GM23248 (cell line): ENCODE measurements at regions not wholly inside any gene's neighbourhood (a gene's known extent, or its start where the extent isn't known, plus 50 kb on each side); places are given as distances from the start of the nearest gene placed in this dataset.
A peak's percentile ranks its signal among the peaks of the same experiment; 100 is the strongest.

Experiments used
- DNase-seq: peaks from one replicate; pipeline ENCODE4 v3.0.0-alpha.2; 2015
- H2AFZ ChIP-seq: fragments of 200-600 bp; sonication (generic); 2 replicates; pipeline ENCODE4 v1.6.1; 2016; ENCODE audit warnings: antibody characterized with exemption
- H3F3A ChIP-seq: fragments of 200-600 bp; sonication (generic); 2 replicates; pipeline ENCODE4 v1.6.1; 2016; ENCODE audit warnings: mild to moderate bottlenecking, antibody characterized with exemption, mixed run types; ENCODE audit not compliant: insufficient read depth
- H3K27ac ChIP-seq: fragments of 200-600 bp; sonication (generic); 2 replicates; pipeline ENCODE4 v1.5.1; 2016; ENCODE audit warnings: mild to moderate bottlenecking
- H3K27me3 ChIP-seq: fragments of 200-600 bp; sonication (generic); replicated peaks from 2 replicates; pipeline ENCODE4 v1.6.1; 2016; ENCODE audit warnings: mild to moderate bottlenecking; ENCODE audit not compliant: insufficient read depth
- H3K36me3 ChIP-seq: fragments of 200-600 bp; sonication (generic); 2 replicates; pipeline ENCODE4 v1.6.1; 2016; ENCODE audit warnings: low read depth, mild to moderate bottlenecking
- H3K4me1 ChIP-seq: fragments of 200-600 bp; sonication (generic); 2 replicates; pipeline ENCODE4 v1.6.1; 2016; ENCODE audit warnings: mild to moderate bottlenecking; ENCODE audit not compliant: insufficient read depth
- H3K4me2 ChIP-seq: fragments of 200-600 bp; sonication (generic); one replicate; pipeline ENCODE4 v1.6.1; 2016; ENCODE audit warnings: mild to moderate bottlenecking; ENCODE audit not compliant: unreplicated experiment
- H3K4me3 ChIP-seq: fragments of 200-600 bp; sonication (generic); 2 replicates; pipeline ENCODE4 v1.5.1; 2016; ENCODE audit warnings: mild to moderate bottlenecking
- H3K79me2 ChIP-seq: fragments of 200-600 bp; sonication (generic); 2 replicates; pipeline ENCODE4 v1.6.1; 2016; ENCODE audit warnings: mild to moderate bottlenecking; ENCODE audit not compliant: insufficient read depth
- H3K9ac ChIP-seq: fragments of 200-600 bp; sonication (generic); 2 replicates; pipeline ENCODE4 v1.6.1; 2016; ENCODE audit warnings: mild to moderate bottlenecking
- H3K9me2 ChIP-seq: fragments of 200-600 bp; sonication (generic); 2 replicates; pipeline ENCODE4 v1.6.1; 2016; ENCODE audit warnings: mixed run types, mild to moderate bottlenecking, moderate library complexity; ENCODE audit not compliant: insufficient read depth
- H3K9me3 ChIP-seq: fragments of 200-600 bp; sonication (generic); one replicate; pipeline ENCODE4 v1.6.1; 2017; ENCODE audit warnings: low read depth
- H4K20me1 ChIP-seq: fragments of 200-600 bp; sonication (generic); 2 replicates; pipeline ENCODE4 v1.6.0; 2016; ENCODE audit not compliant: insufficient read depth
- EZH2 ChIP-seq: fragments of 200-600 bp; sonication (generic); IDR thresholded peaks from 2 replicates; pipeline ENCODE4 v1.6.1; 2018; ENCODE audit warnings: antibody characterized with exemption, mild to moderate bottlenecking; ENCODE audit not compliant: insufficient read depth, poor library complexity, severe bottlenecking
- EZH2phosphoT487 ChIP-seq: fragments of 200-600 bp; sonication (generic); IDR thresholded peaks from 2 replicates; pipeline ENCODE4 v1.6.1; 2018; ENCODE audit warnings: antibody characterized with exemption, moderate library complexity, mild to moderate bottlenecking, low read depth; ENCODE audit not compliant: insufficient read depth
- WGBS, 2 experiments: methylation state at CpG; one replicate each; pipeline ENCODE4 v1.1.6; 2015 to 2017; ENCODE audit warnings: low lambda C conversion rate in 2 of 2, low coverage in 1 of 2; ENCODE audit errors: missing lambda C conversion rate in 2 of 2; 5-methylcytosine and 5-hydroxymethylcytosine counted together
- in situ Hi-C: fragments of 300-500 bp; cut with MboI; formaldehyde crosslinking; loops from 2 replicates; pipeline ENCODE4 v1.15.0; 2020

- H3K79me2 ChIP-seq = no peaks in the 10 kb centered on the region
- no peaks in the 10 kb centered on the region for H3K9me2 ChIP-seq
- no peaks in the 10 kb centered on the region for H4K20me1 ChIP-seq
- no peak overlapping the region for H3K27ac ChIP-seq
- H3K4me3 ChIP-seq = no peak overlapping the region
- 49 to 53% methylated on average over 4 of the region's 4 CpGs for WGBS, 2 experiments
- in situ Hi-C loops = no loop called here
- peak; percentile 86 for DNase-seq
- H3F3A ChIP-seq = 0 out of 2 replicates have a peak, but pooled peaks cover 3% of the 10 kb centered on the region
- H3K9ac ChIP-seq = no peak overlapping the region
- H3K27me3 ChIP-seq = no peaks in the 10 kb centered on the region
- 0 out of 2 replicates have a peak, but pooled peaks cover 5% of the 10 kb centered on the region for H3K4me1 ChIP-seq
- H3K9me3 ChIP-seq = no peaks in the 10 kb centered on the region
- H2AFZ ChIP-seq = no peak overlapping the region
- no peak overlapping the region for H3K4me2 ChIP-seq
- no peaks in the 10 kb centered on the region for H3K36me3 ChIP-seq
- TF ChIP-seq EZH2phosphoT487 = no peak
- TF ChIP-seq EZH2 = no peak
Measured at GRCh38 chr9:82202808-82203207, 214.2 kb downstream of the SPATA31D1 start.

GRCh38 chr9:82206490-82206889, 217.9 kb downstream of the SPATA31D1 start:
- in situ Hi-C loops = no loop called here

GRCh38 chr9:82206946-82207345, 218.4 kb downstream of the SPATA31D1 start:
- in situ Hi-C loops = no loop called here
- TF ChIP-seq EZH2 = no peak
- TF ChIP-seq EZH2phosphoT487 = no peak
- no peaks in the 10 kb centered on the region for H4K20me1 ChIP-seq
- H3K27ac ChIP-seq = no peak overlapping the region
- H3K4me3 ChIP-seq = no peak overlapping the region
- DNase-seq = no peak
- no peaks in the 10 kb centered on the region for H3K27me3 ChIP-seq
- H3K9me3 ChIP-seq = no peaks in the 10 kb centered on the region
- H3K9ac ChIP-seq = no peak overlapping the region
- H3K9me2 ChIP-seq = no peaks in the 10 kb centered on the region
- H3K4me1 ChIP-seq = peaks cover 11% of the 10 kb centered on the region; the same call in 1 of the 2 replicates
- H3F3A ChIP-seq = 0 out of 2 replicates have a peak, but pooled peaks cover 3% of the 10 kb centered on the region
- no peak overlapping the region for H2AFZ ChIP-seq
- WGBS, 2 experiments = 58 to 69% methylated on average over 1 of the region's 1 CpG
- no peaks in the 10 kb centered on the region for H3K36me3 ChIP-seq
- no peaks in the 10 kb centered on the region for H3K79me2 ChIP-seq
- H3K4me2 ChIP-seq = no peak overlapping the region

More at GRCh38 chr9:82206490-82206889, 217.9 kb downstream of the SPATA31D1 start:
- TF ChIP-seq EZH2 = no peak
- TF ChIP-seq EZH2phosphoT487 = no peak
- Histone ChIP-seq H3K9me2 (no peaks in the 10 kb centered on the region), H3K9ac (no peak overlapping the region), H3K27ac (no peak overlapping the region), H3K4me3 (no peak overlapping the region), H3K9me3 (no peaks in the 10 kb centered on the region), H2AFZ (no peak overlapping the region), H3K36me3 (no peaks in the 10 kb centered on the region), H3K4me1 (peaks cover 11% of the 10 kb centered on the region; the same call in 1 of the 2 replicates), H3K4me2 (no peak overlapping the region), H3F3A (0 out of 2 replicates have a peak, but pooled peaks cover 3% of the 10 kb centered on the region), H3K27me3 (no peaks in the 10 kb centered on the region), H4K20me1 (no peaks in the 10 kb centered on the region), H3K79me2 (no peaks in the 10 kb centered on the region)
- peak; percentile 30 for DNase-seq
- WGBS, 2 experiments = 40 to 47% methylated on average over 3 of the region's 3 CpGs

GRCh38 chr9:82208741-82209450, 220.3 kb downstream of the SPATA31D1 start:
- peak; percentile 26 for DNase-seq
- Histone ChIP-seq H4K20me1 (no peaks in the 10 kb centered on the region), H3K4me3 (no peak overlapping the region), H3K4me1 (peaks cover 5% of the 10 kb centered on the region; the same call in 1 of the 2 replicates), H3K9me2 (no peaks in the 10 kb centered on the region), H2AFZ (no peak overlapping the region), H3K27ac (no peak overlapping the region), H3K9me3 (no peaks in the 10 kb centered on the region), H3K79me2 (no peaks in the 10 kb centered on the region), H3K27me3 (no peaks in the 10 kb centered on the region), H3K4me2 (no peak overlapping the region), H3F3A (no peaks in the 10 kb centered on the region), H3K9ac (no peak overlapping the region), H3K36me3 (no peaks in the 10 kb centered on the region)
- TF ChIP-seq EZH2 = no peak
- TF ChIP-seq EZH2phosphoT487 = no peak
- in situ Hi-C loops = no loop called here
- 23 to 26% methylated on average over 2 of the region's 2 CpGs for WGBS, 2 experiments
